NCI-H2029 treated with DMSO at 0.1 percent for 48 hours (cell line): ENCODE measurements at regions not wholly inside any gene's neighbourhood (a gene's known extent, or its start where the extent isn't known, plus 50 kb on each side); places are given as distances from the start of the nearest gene placed in this dataset.
"Not testable (repeated sequence)": the region's sequence is repeated elsewhere in the genome, so short reads cannot be mapped to it uniquely, and the experiment has no call there.

ENCODE experiments used
- DNase-seq: peaks from one replicate; lab custom pipeline; 2025; lab: John Stamatoyannopoulos, UW

DNA sequence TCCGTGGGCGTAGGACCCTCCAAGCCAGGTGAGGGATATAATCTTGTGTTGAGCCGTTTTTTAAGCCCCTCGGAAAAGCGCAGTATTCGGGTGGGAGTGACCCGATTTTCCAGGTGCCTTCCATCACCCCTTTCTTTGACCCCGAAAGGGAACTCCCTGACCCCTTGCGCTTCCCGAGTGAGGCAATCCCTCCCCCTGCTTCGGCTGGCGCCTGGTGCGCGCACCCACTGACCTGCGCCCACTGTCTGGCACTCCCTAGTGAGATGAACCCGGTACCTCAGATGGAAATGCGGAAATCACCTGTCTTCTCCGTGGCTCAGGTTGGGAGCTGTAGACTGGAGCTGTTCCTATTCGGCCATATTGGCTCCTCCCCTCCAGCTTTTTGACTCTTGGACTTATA lies 1365.0 kb downstream of the GRIK2 start:
- not testable (repeated sequence) for DNase-seq

DNA sequence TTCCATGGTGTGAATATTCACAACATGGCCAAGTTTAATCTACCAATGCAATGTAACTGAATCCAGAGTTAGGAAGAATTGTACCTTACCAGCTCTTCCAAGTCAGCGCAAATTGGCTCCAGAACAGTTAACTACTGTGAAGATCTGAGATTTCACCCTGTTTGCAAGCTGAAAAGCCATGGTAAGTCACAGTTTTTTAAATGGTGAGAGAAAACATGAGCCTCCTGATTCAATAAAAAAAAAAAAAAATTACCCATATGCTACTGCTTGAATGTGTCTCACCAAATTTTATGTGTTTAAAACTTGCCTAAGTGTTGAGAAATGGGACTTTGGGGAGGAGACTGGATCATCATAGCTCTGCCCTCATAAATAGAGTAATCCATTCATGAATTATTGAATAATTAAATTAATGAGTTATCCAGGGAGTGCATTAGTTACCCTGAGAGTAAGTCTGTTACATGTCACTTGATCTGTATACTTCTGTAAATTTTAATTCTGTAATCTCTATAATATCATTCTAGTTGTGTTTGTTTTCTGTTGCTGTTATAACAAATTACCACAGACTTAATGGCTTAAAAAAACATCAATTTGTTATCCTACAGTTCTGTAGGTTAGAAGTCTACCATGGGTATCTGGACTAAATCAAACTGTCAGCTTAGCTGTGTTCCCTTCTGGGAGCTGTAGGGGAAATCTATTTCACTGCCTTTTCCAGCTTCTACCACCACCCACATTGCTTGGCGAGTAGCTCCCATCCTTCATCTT lies 1355.9 kb downstream of the GRIK2 start:
- no peak for DNase-seq

DNA sequence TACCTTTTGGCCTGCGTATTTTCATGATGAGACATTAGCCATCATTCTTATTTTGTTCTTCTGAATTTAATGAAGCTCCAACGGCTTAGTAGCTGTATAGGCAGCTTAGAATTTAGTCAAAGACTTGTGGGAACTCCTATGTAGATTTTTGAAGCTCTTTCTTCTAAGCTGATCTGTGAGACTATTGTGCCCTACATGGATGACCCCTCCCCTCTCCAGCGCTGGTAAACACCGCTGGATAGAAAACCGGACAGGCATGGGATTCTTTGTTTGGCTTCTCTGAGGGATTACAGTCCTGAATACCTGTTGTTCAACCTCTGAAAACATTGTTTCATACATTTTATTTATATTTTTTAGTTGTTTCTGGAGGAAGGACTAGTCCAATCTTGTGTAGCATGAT lies 1353.4 kb downstream of the GRIK2 start:
- DNase-seq, result no peak

DNA sequence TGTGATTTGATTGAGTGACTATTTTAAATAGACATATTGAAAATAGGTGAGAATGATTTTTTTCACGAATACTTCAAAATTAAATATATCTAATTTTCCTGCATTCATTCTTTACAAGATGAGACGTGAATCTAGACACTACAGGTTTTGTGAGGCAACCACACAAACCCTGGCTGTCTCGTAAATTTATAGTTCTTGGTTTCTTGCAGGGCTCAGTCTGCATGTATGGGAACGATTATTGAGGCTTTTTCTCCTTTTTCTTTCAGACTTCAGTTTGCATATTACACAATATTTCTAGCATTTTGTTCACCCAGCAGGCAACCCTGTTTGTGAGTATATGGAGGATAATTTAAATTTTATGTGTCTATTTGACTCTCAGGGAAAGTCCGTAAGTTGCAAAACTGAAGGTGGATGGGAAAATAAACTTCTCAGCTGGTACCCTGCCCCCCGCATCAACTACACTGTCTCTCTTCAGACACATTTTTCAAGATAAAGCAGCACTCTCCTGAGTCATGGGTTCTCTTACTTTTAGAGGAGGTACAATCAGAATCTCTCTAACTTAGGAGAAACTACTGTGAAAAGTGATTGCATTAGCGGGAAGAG lies 1349.3 kb downstream of the GRIK2 start:
- DNase-seq, result no peak

DNA sequence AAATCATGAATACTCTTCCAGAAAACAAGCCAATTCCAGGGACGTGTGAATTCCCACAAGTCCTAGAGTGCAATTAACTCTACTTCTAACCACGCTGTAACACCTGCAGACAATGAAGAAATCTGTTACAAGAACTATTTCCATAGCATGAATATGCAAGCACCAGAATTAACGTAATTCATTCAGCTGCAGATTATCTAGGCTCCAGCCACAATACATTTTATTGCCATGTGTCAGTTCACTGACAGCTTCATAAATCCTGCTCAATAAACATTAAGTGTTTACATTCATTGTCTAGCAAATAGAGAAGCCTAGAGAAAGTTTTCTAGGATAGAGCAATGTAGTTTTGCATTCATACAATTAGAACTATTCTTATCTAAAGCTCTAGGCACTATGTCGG lies 1348.5 kb downstream of the GRIK2 start:
- DNase-seq, result no peak

DNA sequence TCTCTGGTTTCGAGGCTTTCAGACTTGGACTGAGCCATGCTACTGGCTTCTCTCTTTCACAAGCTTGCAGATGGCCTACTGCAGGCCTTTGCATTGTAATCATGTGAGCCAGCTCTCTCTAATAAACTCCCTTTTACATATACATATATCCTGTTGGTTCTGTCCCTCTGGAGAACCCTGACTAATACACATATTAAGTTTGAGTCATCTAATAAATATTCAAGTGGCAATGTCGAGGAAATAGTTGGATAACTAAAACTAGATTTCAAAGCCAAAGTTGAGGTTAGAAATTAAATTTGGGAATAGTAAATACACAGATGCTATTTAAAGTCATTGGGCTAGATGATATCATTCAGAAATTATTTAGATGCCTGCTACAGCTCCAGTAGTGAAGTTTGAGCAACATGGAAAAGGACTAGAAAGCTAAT lies 1343.4 kb downstream of the GRIK2 start:
- no peak for DNase-seq

DNA sequence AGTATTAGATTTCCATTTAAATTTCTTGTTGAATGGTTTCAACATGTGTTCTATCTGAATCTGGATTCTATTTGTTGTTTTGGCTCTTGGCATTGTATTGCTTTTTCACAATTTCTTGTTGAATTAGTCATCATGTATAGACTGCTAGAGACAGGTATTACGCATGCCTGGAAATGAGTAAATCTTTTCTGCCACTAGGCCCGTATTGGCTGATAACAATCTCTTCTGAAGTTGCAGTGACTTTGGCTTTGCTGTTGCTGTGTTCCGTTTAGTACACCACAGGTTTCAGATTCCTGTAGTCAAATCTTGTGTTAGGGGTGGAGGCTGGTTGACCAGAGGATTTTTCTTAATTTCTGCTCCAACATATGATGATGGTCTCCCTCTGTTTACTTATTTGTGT lies 1339.4 kb downstream of the GRIK2 start:
- DNase-seq, result no peak

DNA sequence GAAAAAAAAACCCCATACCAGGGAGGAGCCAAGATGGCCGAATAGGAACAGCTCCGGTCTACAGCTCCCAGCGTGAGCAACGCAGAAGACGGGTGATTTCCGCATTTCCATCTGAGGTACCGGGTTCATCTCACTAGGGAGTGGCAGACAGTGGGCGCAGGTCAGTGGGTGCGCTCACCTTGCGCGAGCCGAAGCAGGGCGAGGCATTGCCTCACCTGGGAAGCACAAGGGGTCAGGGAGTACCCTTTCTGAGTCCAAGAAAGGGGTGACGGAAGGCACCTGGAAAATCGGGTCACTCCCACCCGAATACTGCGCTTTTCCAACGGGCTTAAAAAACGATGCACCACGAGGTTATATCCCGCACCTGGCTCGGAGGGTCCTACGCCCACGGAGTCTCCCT lies 1328.6 kb downstream of the GRIK2 start:
- not testable (repeated sequence) for DNase-seq

DNA sequence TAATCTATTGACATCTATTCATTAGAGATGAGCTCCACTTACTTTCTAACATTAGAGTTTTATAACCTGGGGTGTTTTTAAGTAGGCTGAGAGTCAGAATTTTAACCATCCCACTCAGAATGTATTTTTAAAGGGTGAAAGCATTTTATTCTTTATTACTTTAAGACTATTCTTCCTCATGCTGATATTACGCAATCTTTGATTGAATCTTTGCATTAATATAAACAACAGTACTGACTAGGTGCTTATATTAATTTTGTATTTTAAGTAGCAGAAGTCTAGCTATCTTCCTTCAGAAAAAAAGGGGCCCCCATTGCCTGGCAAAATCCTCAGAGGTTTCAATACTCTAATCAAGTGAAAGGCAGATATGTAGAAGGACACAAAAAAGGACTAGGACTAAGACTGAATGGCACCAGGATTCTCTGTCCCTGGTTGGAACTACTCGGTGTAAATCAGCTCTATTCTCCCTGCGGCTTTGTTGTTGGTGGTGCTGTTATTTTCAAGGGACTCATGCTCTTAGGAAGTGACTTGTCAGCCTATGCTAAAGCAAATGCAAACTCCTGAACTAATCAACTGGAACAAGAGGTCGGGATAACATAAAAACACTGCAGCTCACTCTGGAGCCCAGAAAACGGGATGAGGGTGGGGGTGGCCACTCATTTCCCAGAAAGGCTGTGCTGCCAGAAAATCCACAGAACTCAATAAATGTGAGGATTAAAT lies 1324.4 kb downstream of the GRIK2 start:
- no peak for DNase-seq

DNA sequence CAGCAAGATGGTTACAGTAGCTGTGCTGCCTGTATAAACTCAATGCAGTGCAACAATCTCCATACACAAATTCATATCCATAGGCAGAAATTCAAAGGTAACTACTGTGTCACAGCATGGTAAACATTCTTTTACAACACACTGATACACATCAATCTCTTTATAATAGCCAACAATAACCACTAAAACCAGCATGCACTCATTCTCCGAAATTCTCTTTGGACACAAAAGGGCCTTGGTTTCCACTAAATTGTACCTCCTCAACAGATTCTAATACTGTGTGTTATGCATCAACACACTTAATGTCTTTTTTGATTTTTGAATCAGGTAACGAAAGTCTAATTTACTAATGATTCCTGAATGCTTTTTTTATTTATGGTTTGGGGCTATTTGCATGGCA lies 1323.7 kb downstream of the GRIK2 start:
- no peak for DNase-seq

DNA sequence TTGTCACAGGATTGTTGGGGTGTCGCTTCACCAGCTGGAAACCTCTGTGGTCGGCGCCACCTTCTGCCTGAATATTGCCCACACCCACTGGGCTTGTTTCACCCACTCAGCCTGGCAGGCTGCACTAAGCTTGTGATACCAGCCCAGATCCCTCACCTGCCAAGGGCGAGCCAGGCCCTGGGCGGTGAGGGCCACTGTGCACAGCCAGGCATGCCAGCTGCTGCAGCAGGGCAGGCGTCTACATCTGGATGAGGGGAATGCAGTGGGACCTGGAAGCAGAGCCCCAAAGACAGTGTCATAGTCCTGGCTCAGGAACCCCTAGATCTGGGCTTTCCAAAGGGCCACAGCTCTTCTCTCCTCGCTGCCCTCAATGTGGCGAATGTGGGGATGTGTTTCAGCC lies 1307.5 kb downstream of the GRIK2 start:
- DNase-seq, result no peak

DNA sequence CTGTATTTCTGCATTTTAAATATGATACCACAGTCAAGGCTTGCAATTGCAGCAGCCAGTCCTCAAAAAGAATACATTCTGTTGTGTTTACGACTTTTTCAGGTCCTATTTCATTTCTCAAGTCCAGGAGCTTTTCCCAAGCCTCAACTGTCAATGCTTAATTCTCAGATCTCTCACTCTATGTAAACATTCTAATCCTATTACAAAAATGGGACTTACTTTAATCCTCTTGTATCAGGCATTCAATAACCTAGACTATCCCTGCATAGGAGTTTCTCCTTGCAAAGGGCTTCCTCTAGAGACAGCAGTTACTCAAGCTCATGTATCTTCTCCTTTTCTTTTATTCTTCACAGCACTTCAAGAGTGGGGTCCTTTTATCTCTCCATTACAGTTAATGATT lies 1293.0 kb downstream of the GRIK2 start:
- no peak for DNase-seq

DNA sequence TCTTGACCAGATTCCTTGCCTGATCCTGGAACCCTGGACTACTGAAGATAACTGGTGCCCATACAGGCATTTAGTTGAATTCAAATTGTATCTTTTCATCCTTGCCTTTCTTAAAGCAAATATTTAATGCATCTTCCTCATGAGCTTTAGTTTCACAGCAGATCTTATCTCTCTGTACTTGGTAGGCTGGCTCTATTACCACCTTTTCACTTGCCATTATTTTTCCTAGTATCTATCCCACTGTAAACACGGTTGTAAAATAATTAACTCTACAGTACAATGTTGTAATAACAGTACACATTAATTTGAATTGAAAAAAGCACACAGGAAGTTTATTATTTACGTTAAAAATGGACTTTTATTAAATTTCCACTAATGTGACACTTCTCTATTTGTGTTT lies 1286.9 kb downstream of the GRIK2 start:
- no peak for DNase-seq

DNA sequence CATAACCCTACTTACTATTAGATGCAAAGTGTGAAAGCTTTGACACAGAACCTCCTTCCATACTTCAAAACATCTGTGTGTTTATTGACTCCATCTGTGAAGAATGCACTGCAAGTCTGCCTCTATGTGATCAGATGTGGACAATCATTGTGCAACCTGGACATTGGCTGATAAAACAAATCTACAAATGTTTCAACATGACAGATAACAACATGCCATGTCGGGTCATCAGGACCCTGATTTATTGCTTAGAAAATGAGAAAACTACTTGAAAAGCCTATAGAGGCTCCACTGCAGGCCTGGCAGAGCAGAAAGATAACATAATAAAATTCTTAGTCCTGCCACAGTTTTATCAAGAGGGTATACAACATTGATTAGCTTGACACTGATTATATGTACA lies 1286.4 kb downstream of the GRIK2 start:
- DNase-seq, result no peak

DNA sequence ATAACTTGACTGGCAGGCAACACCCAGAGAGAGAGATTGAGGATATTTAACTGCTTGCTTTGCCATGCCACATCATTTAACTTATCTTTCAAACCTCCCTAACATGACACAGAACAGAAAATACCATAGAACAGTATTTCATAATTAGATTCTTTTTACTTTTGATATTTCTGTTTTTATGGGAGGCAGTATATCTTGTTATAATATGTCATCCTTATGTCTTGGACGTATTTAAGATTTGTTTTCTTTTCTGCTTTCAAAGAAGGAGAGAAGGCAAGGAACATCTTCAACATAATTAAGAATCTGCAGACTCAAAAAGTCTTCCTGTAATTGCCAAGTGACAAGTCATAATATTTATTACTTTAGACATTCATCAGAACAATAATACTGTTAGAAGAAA lies 1283.7 kb downstream of the GRIK2 start:
- DNase-seq, result no peak

DNA sequence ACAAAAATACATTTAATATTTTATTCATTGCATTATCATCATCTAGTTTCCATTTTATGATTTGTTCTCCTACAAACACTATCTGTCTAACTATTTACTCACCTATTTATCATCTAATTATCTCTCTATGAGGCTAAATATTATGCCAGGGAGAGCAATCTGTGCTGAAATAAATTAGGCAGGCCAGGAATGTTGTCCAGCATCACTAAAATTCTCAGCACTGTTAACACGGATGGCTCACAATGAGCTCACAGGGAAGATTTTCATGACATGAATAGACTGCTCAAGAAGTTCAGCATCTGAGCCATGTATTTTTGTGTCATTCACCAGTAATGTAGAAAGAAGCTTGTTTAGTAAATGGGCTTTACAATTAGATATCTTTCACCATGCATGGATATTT lies 1277.2 kb downstream of the GRIK2 start:
- DNase-seq, result no peak

DNA sequence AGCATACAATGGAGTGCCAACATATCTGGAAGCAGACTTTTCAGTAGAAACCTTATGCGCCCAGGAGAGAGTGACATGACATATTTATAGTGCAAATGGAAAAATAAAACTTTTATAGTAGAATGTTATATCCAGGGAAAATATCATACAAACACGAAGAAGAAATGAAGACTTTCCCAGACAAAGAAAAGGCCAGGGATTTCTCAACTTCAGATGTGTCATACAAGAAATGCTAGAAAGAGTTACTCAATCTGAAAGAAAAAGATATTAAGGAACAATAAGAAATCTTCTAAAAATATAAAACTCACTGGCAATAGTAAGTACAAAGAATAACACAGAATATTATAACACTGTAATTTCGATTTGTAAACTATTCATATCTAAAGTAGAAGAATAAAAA lies 1269.3 kb downstream of the GRIK2 start:
- DNase-seq, result no peak

DNA sequence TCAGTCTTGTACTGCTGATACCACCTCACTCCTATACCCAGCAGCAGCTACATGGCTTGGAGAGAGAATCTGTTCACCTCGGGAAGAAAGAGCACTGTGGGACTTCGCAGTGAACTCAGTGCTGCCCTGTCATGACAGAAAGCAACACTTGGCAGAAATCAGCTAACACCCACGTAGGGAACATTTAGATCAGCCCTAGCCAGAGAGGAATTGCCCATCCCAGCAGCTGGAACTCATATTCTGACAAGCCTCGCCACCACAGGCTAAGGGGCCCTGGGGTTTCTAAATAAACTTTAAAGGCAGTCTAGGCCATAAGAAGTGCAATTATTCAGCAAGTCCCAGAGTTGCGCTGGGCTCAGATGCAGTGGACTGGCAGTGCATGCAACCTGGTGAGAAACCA lies 1266.8 kb downstream of the GRIK2 start:
- DNase-seq, result no peak

DNA sequence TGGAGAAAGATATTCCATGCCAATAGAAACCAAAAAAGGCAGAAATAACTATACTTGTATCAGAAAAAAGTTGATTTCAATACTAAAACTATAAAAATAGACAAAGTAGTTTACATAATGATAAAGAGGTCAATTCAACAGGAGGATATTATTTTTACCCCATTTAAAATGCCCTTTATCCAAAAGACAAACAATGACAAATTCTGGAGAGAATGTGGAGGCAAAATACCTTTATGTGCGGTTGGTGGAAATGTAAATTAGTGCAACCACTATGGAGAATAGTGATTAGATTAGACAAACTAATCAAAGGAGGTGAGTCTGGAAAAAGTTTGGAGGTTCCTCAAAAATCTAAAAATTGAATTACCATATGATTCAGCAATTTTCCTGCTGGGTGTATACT lies 1262.3 kb downstream of the GRIK2 start:
- no peak for DNase-seq

DNA sequence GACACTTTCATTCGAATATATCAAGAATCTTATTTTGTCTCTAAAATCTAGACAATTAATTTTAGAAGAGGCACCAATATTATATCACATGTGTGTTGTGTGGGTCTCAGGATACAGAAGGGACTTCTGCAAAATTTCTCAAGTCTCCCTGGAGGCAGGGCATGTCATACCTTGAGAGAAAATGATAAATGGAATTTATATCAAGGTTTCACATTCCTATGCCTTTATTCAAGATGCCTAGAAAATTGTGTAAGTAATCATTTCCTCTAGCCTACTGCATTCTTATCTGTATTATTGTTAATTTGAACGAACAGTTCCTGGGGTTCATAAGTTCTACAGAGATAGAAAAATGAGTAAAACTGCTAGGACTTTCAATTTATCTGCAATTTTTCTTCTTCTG lies 1247.9 kb downstream of the GRIK2 start:
- no peak for DNase-seq

DNA sequence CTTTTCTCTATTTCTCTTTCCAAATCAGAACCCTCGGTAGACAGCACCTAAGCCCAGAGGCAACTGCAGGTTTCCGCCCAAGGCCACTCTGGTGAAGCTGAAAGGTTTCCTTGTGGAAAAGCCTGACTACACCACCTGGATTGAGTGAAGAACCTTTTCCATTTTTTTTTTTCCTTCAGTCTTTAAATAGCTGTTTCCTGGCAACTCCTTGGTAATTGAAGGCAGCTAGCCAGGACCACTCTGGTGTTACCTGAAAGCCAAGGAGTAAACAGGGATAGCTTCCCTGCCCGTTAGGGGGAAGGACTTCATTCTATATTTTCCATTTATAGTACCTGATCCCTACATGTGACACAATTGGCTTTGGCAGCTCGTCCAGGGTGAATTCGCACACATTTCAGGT lies 1238.4 kb downstream of the GRIK2 start:
- no peak for DNase-seq

DNA sequence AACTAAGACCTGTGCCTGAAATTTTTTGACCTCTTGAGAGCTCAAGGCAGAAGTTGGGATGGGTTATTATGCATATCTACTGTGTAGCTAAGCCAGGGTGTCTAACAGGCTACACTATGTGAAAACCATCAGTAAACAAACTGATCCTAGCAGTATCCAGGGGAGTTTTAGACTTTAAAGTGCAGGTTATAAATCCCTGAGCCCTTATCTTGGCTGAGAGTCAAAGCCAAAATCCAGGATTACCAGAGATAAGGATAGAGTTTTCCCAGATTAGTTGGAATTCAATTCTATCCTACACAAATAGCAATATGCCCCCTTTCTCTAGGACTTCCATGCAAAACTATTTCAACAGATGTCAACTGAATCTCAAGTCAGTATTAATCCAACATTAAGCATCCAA lies 1229.7 kb downstream of the GRIK2 start:
- DNase-seq, result no peak

DNA sequence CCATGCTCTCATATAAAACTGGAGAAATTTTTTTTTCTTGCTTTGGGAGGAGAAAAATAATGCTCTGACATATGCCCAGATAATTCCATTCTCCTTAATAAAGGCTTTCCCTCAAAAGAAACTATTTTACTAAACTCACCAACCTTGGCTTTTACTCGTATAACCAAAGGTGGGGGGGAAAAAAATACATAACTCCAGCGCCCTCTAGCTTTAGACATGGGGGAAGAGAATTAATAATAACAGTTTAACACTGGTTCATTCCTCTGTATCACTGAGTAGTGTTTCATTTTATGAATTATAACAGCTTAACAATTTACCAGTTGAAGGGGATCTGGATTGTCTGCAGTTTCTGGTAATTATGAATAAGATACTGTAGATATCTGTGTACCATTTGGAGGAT lies 1226.1 kb downstream of the GRIK2 start:
- peak; percentile 19 for DNase-seq
